ENCODE measurements at regions not wholly inside any gene's neighbourhood (a gene's known extent, or its start where the extent isn't known, plus 50 kb on each side); places are given as distances from the start of the nearest gene placed in this dataset.

- no peak for DNase-seq
- Histone ChIP-seq H3K9me3 (ENCODE audit: control insufficient read depth, low read length) (no peaks in the 10 kb centered on the region), H3K36me3 (ENCODE audit: control insufficient read depth, insufficient read depth, low read length) (no peaks in the 10 kb centered on the region), H3K4me1 (ENCODE audit: control insufficient read depth, insufficient read depth, low read length, poor library complexity, severe bottlenecking) (no peaks in the 10 kb centered on the region), H3K27me3 (replicated peaks; ENCODE audit: control insufficient read depth, insufficient read depth, low read length, poor library complexity, severe bottlenecking) (no peaks in the 10 kb centered on the region), H3K27ac (ENCODE audit: insufficient read depth, low read length, poor library complexity, severe bottlenecking) (no peak overlapping the region), H3K4me3 (ENCODE audit: insufficient read depth, low read depth, low read length, poor library complexity, severe bottlenecking) (no peak overlapping the region)
Observed at GRCh38 chr1:194533641-194534040, 1347.2 kb upstream of the B3GALT2 start.

DNA sequence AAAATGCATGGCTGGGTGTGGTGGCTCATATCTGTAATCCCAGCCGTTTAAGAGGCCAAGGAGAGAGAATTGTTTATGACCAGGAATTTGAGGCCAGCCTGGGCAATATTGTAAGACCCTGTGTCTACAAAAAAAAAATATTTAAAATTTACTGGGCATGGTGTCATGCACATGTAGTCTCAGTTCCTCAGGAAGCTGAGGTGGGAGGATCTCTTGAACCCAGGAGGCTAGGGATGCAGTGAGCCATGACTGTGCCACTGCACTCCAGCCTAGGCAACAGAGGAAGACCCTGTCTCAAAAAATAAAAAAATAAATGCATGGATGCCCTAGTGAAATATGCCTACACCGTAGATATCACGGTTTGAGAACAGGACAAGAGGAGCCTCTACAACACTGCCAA, 1331.2 kb upstream of the B3GALT2 start:
- no peaks in the 10 kb centered on the region for H3K36me3 ChIP-seq (ENCODE audit: control insufficient read depth, insufficient read depth, low read length)
- DNase-seq, result no peak
- H3K4me1 ChIP-seq (ENCODE audit: control insufficient read depth, insufficient read depth, low read length, poor library complexity, severe bottlenecking), result no peaks in the 10 kb centered on the region
- no peak overlapping the region for H3K4me3 ChIP-seq (ENCODE audit: insufficient read depth, low read depth, low read length, poor library complexity, severe bottlenecking)
- no peaks in the 10 kb centered on the region for H3K27me3 ChIP-seq (replicated peaks; ENCODE audit: control insufficient read depth, insufficient read depth, low read length, poor library complexity, severe bottlenecking)
- H3K27ac ChIP-seq (ENCODE audit: insufficient read depth, low read length, poor library complexity, severe bottlenecking), result no peak overlapping the region
- H3K9me3 ChIP-seq (ENCODE audit: control insufficient read depth, low read length), result no peaks in the 10 kb centered on the region

DNA sequence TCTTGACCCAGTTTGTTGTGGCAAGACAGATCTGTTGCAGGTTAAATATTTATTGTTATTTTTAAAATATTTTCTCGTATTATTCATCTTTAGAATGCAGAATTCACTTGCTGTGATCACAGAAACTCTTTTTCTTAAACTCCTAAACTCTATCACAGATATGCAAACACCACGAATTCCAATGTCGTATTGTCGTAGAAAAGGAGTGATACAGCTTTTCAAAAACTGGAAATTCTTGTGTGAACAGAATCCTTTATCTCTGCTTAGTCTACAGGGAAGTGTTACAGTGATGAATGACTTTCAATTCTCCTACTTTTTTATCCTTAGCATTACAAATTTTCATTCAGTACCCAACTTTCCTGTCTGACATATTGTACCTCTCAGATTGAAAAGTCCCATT, 1329.5 kb upstream of the B3GALT2 start:
- Histone ChIP-seq H3K27me3 (replicated peaks; ENCODE audit: control insufficient read depth, insufficient read depth, low read length, poor library complexity, severe bottlenecking) (no peaks in the 10 kb centered on the region), H3K9me3 (ENCODE audit: control insufficient read depth, low read length) (no peaks in the 10 kb centered on the region), H3K4me3 (ENCODE audit: insufficient read depth, low read depth, low read length, poor library complexity, severe bottlenecking) (no peak overlapping the region), H3K4me1 (ENCODE audit: control insufficient read depth, insufficient read depth, low read length, poor library complexity, severe bottlenecking) (no peaks in the 10 kb centered on the region), H3K36me3 (ENCODE audit: control insufficient read depth, insufficient read depth, low read length) (no peaks in the 10 kb centered on the region), H3K27ac (ENCODE audit: insufficient read depth, low read length, poor library complexity, severe bottlenecking) (no peak overlapping the region)
- DNase-seq, result no peak

- Histone ChIP-seq H3K27me3 (replicated peaks; ENCODE audit: control insufficient read depth, insufficient read depth, low read length, poor library complexity, severe bottlenecking) (no peaks in the 10 kb centered on the region), H3K9me3 (ENCODE audit: control insufficient read depth, low read length) (no peaks in the 10 kb centered on the region), H3K36me3 (ENCODE audit: control insufficient read depth, insufficient read depth, low read length) (no peaks in the 10 kb centered on the region), H3K27ac (ENCODE audit: insufficient read depth, low read length, poor library complexity, severe bottlenecking) (no peak overlapping the region), H3K4me1 (ENCODE audit: control insufficient read depth, insufficient read depth, low read length, poor library complexity, severe bottlenecking) (no peaks in the 10 kb centered on the region), H3K4me3 (ENCODE audit: insufficient read depth, low read depth, low read length, poor library complexity, severe bottlenecking) (no peak overlapping the region)
- no peak for DNase-seq
Observed at GRCh38 chr1:194512957-194513356, 1326.5 kb upstream of the B3GALT2 start.

DNA sequence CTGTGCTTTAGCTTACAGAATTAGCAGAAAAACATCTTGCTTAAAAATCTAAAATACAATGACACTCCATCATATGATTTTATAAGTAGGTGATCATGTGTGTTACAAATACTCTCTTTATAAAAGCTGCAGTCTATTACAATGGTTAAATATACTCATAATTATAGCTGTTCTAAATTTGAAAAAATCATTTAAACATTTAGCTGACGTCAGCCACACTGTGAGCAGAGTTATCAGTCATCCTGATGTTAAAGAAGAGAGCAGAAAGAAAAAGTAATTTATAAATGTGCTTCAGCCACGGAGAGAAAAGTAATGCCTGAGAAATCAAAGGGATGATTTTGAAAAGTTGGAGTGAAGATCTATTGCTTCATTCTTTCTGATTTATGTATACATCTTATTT, 1325.9 kb upstream of the B3GALT2 start:
- Histone ChIP-seq H3K27me3 (replicated peaks; ENCODE audit: control insufficient read depth, insufficient read depth, low read length, poor library complexity, severe bottlenecking) (no peaks in the 10 kb centered on the region), H3K36me3 (ENCODE audit: control insufficient read depth, insufficient read depth, low read length) (no peaks in the 10 kb centered on the region), H3K27ac (ENCODE audit: insufficient read depth, low read length, poor library complexity, severe bottlenecking) (no peak overlapping the region), H3K4me1 (ENCODE audit: control insufficient read depth, insufficient read depth, low read length, poor library complexity, severe bottlenecking) (no peaks in the 10 kb centered on the region), H3K9me3 (ENCODE audit: control insufficient read depth, low read length) (no peaks in the 10 kb centered on the region), H3K4me3 (ENCODE audit: insufficient read depth, low read depth, low read length, poor library complexity, severe bottlenecking) (no peak overlapping the region)
- no peak for DNase-seq

- Histone ChIP-seq H3K27ac (ENCODE audit: insufficient read depth, low read length, poor library complexity, severe bottlenecking) (no peak overlapping the region), H3K27me3 (replicated peaks; ENCODE audit: control insufficient read depth, insufficient read depth, low read length, poor library complexity, severe bottlenecking) (no peaks in the 10 kb centered on the region), H3K36me3 (ENCODE audit: control insufficient read depth, insufficient read depth, low read length) (no peaks in the 10 kb centered on the region), H3K4me1 (ENCODE audit: control insufficient read depth, insufficient read depth, low read length, poor library complexity, severe bottlenecking) (no peaks in the 10 kb centered on the region), H3K9me3 (ENCODE audit: control insufficient read depth, low read length) (no peaks in the 10 kb centered on the region), H3K4me3 (ENCODE audit: insufficient read depth, low read depth, low read length, poor library complexity, severe bottlenecking) (no peak overlapping the region)
- no peak for DNase-seq
Observed at GRCh38 chr1:194503209-194503608, 1316.8 kb upstream of the B3GALT2 start.

- H3K9me3 ChIP-seq (ENCODE audit: control insufficient read depth, low read length), result no peaks in the 10 kb centered on the region
- no peak overlapping the region for H3K27ac ChIP-seq (ENCODE audit: insufficient read depth, low read length, poor library complexity, severe bottlenecking)
- no peaks in the 10 kb centered on the region for H3K4me1 ChIP-seq (ENCODE audit: control insufficient read depth, insufficient read depth, low read length, poor library complexity, severe bottlenecking)
- no peaks in the 10 kb centered on the region for H3K36me3 ChIP-seq (ENCODE audit: control insufficient read depth, insufficient read depth, low read length)
- H3K27me3 ChIP-seq (replicated peaks; ENCODE audit: control insufficient read depth, insufficient read depth, low read length, poor library complexity, severe bottlenecking), result no peaks in the 10 kb centered on the region
- no peak for DNase-seq
- H3K4me3 ChIP-seq (ENCODE audit: insufficient read depth, low read depth, low read length, poor library complexity, severe bottlenecking), result no peak overlapping the region
Observed at GRCh38 chr1:194495434-194495833, 1309.0 kb upstream of the B3GALT2 start.

GRCh38 chr1:194487172-194487571, 1300.8 kb upstream of the B3GALT2 start:
- no peak overlapping the region for H3K27ac ChIP-seq (ENCODE audit: insufficient read depth, low read length, poor library complexity, severe bottlenecking)
- DNase-seq, result no peak
- H3K4me3 ChIP-seq (ENCODE audit: insufficient read depth, low read depth, low read length, poor library complexity, severe bottlenecking), result no peak overlapping the region
- no peaks in the 10 kb centered on the region for H3K27me3 ChIP-seq (replicated peaks; ENCODE audit: control insufficient read depth, insufficient read depth, low read length, poor library complexity, severe bottlenecking)
- no peaks in the 10 kb centered on the region for H3K9me3 ChIP-seq (ENCODE audit: control insufficient read depth, low read length)
- no peaks in the 10 kb centered on the region for H3K4me1 ChIP-seq (ENCODE audit: control insufficient read depth, insufficient read depth, low read length, poor library complexity, severe bottlenecking)
- no peaks in the 10 kb centered on the region for H3K36me3 ChIP-seq (ENCODE audit: control insufficient read depth, insufficient read depth, low read length)

GRCh38 chr1:194485432-194485831, 1299.0 kb upstream of the B3GALT2 start:
- Histone ChIP-seq H3K4me1 (ENCODE audit: control insufficient read depth, insufficient read depth, low read length, poor library complexity, severe bottlenecking) (no peaks in the 10 kb centered on the region), H3K9me3 (ENCODE audit: control insufficient read depth, low read length) (no peaks in the 10 kb centered on the region), H3K27ac (ENCODE audit: insufficient read depth, low read length, poor library complexity, severe bottlenecking) (no peak overlapping the region), H3K4me3 (ENCODE audit: insufficient read depth, low read depth, low read length, poor library complexity, severe bottlenecking) (no peak overlapping the region), H3K27me3 (replicated peaks; ENCODE audit: control insufficient read depth, insufficient read depth, low read length, poor library complexity, severe bottlenecking) (no peaks in the 10 kb centered on the region), H3K36me3 (ENCODE audit: control insufficient read depth, insufficient read depth, low read length) (no peaks in the 10 kb centered on the region)
- no peak for DNase-seq

DNA sequence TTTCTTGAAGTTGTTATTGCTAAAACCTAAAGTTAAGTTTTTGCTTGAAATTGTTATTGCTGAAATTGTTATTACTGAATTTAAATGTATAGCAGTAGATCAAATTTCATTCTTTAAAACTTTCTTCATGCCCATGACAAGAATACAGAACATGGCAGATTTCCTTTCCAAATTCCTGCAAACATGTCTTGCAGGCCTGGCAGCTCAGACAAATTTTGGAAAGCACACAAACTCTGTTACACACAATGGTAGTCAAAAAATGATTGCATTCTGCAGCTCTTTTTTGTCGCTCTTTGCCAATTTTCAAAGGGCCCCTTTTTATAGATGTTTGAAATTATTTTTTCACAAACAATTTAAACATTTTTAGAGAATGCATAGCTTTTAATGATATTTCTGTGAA, 1292.3 kb upstream of the B3GALT2 start:
- Histone ChIP-seq H3K4me3 (ENCODE audit: insufficient read depth, low read depth, low read length, poor library complexity, severe bottlenecking) (no peak overlapping the region), H3K27ac (ENCODE audit: insufficient read depth, low read length, poor library complexity, severe bottlenecking) (no peak overlapping the region), H3K9me3 (ENCODE audit: control insufficient read depth, low read length) (no peaks in the 10 kb centered on the region), H3K4me1 (ENCODE audit: control insufficient read depth, insufficient read depth, low read length, poor library complexity, severe bottlenecking) (no peaks in the 10 kb centered on the region), H3K36me3 (ENCODE audit: control insufficient read depth, insufficient read depth, low read length) (no peaks in the 10 kb centered on the region), H3K27me3 (replicated peaks; ENCODE audit: control insufficient read depth, insufficient read depth, low read length, poor library complexity, severe bottlenecking) (no peaks in the 10 kb centered on the region)
- DNase-seq, result no peak

DNA sequence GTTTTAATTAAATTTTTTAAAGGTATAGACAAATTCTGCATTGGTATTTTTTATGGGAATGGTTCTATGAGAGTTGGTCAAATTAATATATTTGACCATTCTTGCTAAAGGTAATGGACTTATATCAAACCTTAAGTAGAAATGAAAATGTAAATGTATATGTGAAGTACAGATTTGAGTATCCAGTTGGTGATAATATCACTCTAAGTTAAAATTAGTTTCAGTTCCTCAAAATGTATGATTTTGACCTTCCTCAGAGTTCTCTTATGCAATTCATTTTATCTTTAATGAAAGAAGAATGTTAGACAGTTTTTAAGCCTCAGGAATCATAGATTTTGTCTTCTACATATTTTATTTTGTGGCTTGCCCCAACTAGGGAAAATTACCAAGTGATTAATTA, 1291.5 kb upstream of the B3GALT2 start:
- H3K36me3 ChIP-seq (ENCODE audit: control insufficient read depth, insufficient read depth, low read length), result no peaks in the 10 kb centered on the region
- no peak overlapping the region for H3K27ac ChIP-seq (ENCODE audit: insufficient read depth, low read length, poor library complexity, severe bottlenecking)
- no peaks in the 10 kb centered on the region for H3K27me3 ChIP-seq (replicated peaks; ENCODE audit: control insufficient read depth, insufficient read depth, low read length, poor library complexity, severe bottlenecking)
- H3K4me1 ChIP-seq (ENCODE audit: control insufficient read depth, insufficient read depth, low read length, poor library complexity, severe bottlenecking), result no peaks in the 10 kb centered on the region
- no peak for DNase-seq
- H3K9me3 ChIP-seq (ENCODE audit: control insufficient read depth, low read length), result no peaks in the 10 kb centered on the region
- no peak overlapping the region for H3K4me3 ChIP-seq (ENCODE audit: insufficient read depth, low read depth, low read length, poor library complexity, severe bottlenecking)
